DOHH2 (cell line): ENCODE measurements at regions not wholly inside any gene's neighbourhood (a gene's known extent, or its start where the extent isn't known, plus 50 kb on each side); places are given as distances from the start of the nearest gene placed in this dataset.
A peak's percentile ranks its signal among the peaks of the same experiment; 100 is the strongest.

Source experiments
- H3F3A ChIP-seq: fragments of 200-600 bp; sonication (generic), shearing (Covaris generic); 2 replicates; pipeline ENCODE4 v1.6.0; 2016; ENCODE audit warnings: antibody characterized with exemption, mild to moderate bottlenecking; ENCODE audit not compliant: control insufficient read depth, insufficient read depth
- H3K27ac ChIP-seq: fragments of 200-600 bp; sonication (generic); 2 replicates; pipeline ENCODE4 v1.5.1; 2014; ENCODE audit warnings: low read depth, mild to moderate bottlenecking, low read length, moderate library complexity
- H3K27me3 ChIP-seq: fragments of 200-600 bp; sonication (generic); 2 replicates; pipeline ENCODE4 v1.6.1; 2014; ENCODE audit warnings: mild to moderate bottlenecking, low read length, mixed read lengths; ENCODE audit not compliant: control insufficient read depth
- H3K36me3 ChIP-seq: fragments of 200-600 bp; sonication (generic); 2 replicates; pipeline ENCODE4 v1.6.1; 2014; ENCODE audit warnings: mild to moderate bottlenecking, low read length, moderate library complexity, mixed read lengths; ENCODE audit not compliant: control insufficient read depth
- H3K4me1 ChIP-seq: fragments of 200-600 bp; sonication (generic); 2 replicates; pipeline ENCODE4 v1.6.1; 2014; ENCODE audit warnings: mild to moderate bottlenecking, low read length, mixed read lengths; ENCODE audit not compliant: control insufficient read depth
- H3K4me2 ChIP-seq: fragments of 200-600 bp; sonication (generic); 2 replicates; pipeline ENCODE4 v1.6.0; 2014; ENCODE audit warnings: mild to moderate bottlenecking, low read length, moderate library complexity
- H3K4me3 ChIP-seq: fragments of 200-600 bp; sonication (generic); 2 replicates; pipeline ENCODE4 v1.5.1; 2014; ENCODE audit warnings: mild to moderate bottlenecking, low read length, mixed read lengths
- H3K79me2 ChIP-seq: fragments of 200-600 bp; sonication (generic); 2 replicates; pipeline ENCODE4 v1.6.1; 2014; ENCODE audit warnings: mild to moderate bottlenecking, low read length, mixed read lengths; ENCODE audit not compliant: control insufficient read depth
- H3K9me2 ChIP-seq: fragments of 200-600 bp; sonication (generic); replicated peaks from 2 replicates; pipeline ENCODE4 v1.6.1; 2014; ENCODE audit warnings: mild to moderate bottlenecking, low read length, mixed read lengths; ENCODE audit not compliant: control insufficient read depth
- H3K9me3 ChIP-seq: fragments of 200-600 bp; sonication (generic); 2 replicates; pipeline ENCODE4 v1.6.1; 2014; ENCODE audit warnings: antibody characterized with exemption, low read length, mixed read lengths; ENCODE audit not compliant: control insufficient read depth, insufficient read depth
- H4K20me1 ChIP-seq: fragments of 200-600 bp; sonication (generic); 2 replicates; pipeline ENCODE4 v1.6.0; 2014; ENCODE audit warnings: low read depth, mild to moderate bottlenecking, antibody characterized with exemption, low read length, moderate library complexity; ENCODE audit not compliant: control insufficient read depth, insufficient read depth
- CTCF ChIP-seq: fragments of 200-600 bp; sonication (generic); IDR thresholded peaks from one replicate; pipeline ENCODE4 v1.5.1; 2014; ENCODE audit warnings: antibody characterized with exemption, mild to moderate bottlenecking, low read depth, low read length; ENCODE audit not compliant: poor library complexity, severe bottlenecking
- EZH2phosphoT487 ChIP-seq: fragments of 200-600 bp; sonication (generic); IDR thresholded peaks from 2 replicates; pipeline ENCODE4 v1.6.1; 2017; ENCODE audit warnings: borderline replicate concordance, mild to moderate bottlenecking, antibody characterized with exemption, low read length, moderate library complexity, mixed read lengths

- peaks cover 9% of the 10 kb centered on the region for H3K4me1 ChIP-seq
- H3K9me3 ChIP-seq = no peaks in the 10 kb centered on the region
- H3F3A ChIP-seq = no peaks in the 10 kb centered on the region
- no peaks in the 10 kb centered on the region for H3K79me2 ChIP-seq
- no peaks in the 10 kb centered on the region for H3K9me2 ChIP-seq
- H3K27me3 ChIP-seq = peaks cover 8% of the 10 kb centered on the region
- H3K4me2 ChIP-seq = no peak overlapping the region
- TF ChIP-seq CTCF (no peak), EZH2phosphoT487 (no peak)
- H3K27ac ChIP-seq = no peak overlapping the region
- no peaks in the 10 kb centered on the region for H4K20me1 ChIP-seq
- H3K4me3 ChIP-seq = no peak overlapping the region
- H3K36me3 ChIP-seq = no peaks in the 10 kb centered on the region
Measured at GRCh38 chr12:24746006-24746671, 202.8 kb downstream of the BCAT1 start.

- Histone ChIP-seq H3K27ac (no peak overlapping the region), H3K9me2 (no peaks in the 10 kb centered on the region), H3K4me3 (no peak overlapping the region), H3K4me1 (peaks cover 9% of the 10 kb centered on the region), H3F3A (no peaks in the 10 kb centered on the region), H3K36me3 (no peaks in the 10 kb centered on the region), H3K79me2 (no peaks in the 10 kb centered on the region), H3K27me3 (peaks cover 13% of the 10 kb centered on the region), H4K20me1 (no peaks in the 10 kb centered on the region), H3K4me2 (no peak overlapping the region), H3K9me3 (no peaks in the 10 kb centered on the region)
- no peak for TF ChIP-seq CTCF
- no peak for TF ChIP-seq EZH2phosphoT487
Measured at GRCh38 chr12:24743941-24744793, 204.7 kb downstream of the BCAT1 start.

GRCh38 chr12:24742378-24742777 is 206.5 kb downstream of the BCAT1 start:
- no peak overlapping the region for H3K27ac ChIP-seq
- TF ChIP-seq EZH2phosphoT487 (no peak), CTCF (no peak)
- no peaks in the 10 kb centered on the region for H3K79me2 ChIP-seq
- H3F3A ChIP-seq = no peaks in the 10 kb centered on the region
- H3K9me3 ChIP-seq = no peaks in the 10 kb centered on the region
- H3K4me1 ChIP-seq = peaks cover 9% of the 10 kb centered on the region
- no peaks in the 10 kb centered on the region for H4K20me1 ChIP-seq
- H3K36me3 ChIP-seq = no peaks in the 10 kb centered on the region
- peak overlapping the region; percentile 30 for H3K4me2 ChIP-seq
- H3K9me2 ChIP-seq = no peaks in the 10 kb centered on the region
- H3K4me3 ChIP-seq = no peak overlapping the region
- H3K27me3 ChIP-seq = peaks cover 13% of the 10 kb centered on the region
